Heart right ventricle (tissue), 16 donors: ENCODE measurements at regions not wholly inside any gene's neighbourhood (a gene's known extent, or its start where the extent isn't known, plus 50 kb on each side); places are given as distances from the start of the nearest gene placed in this dataset.
A peak's percentile ranks its signal among the peaks of the same experiment; 100 is the strongest.

Source experiments
- ATAC-seq, 8 donors: fragments of 200-7000 bp; cut with Tn5 transposase; one replicate each; pipeline ENCODE4 v1.9.1; 2020; ENCODE audit warnings: mild to moderate bottlenecking in 8 of 8, moderate library complexity in 8 of 8, moderate number of reproducible peaks in 1 of 8
- DNase-seq, 2 donors: peaks; one replicate each; pipeline ENCODE4 v3.0.0-alpha.2; 2020
- H3K27ac ChIP-seq, 10 donors: fragments of 200-600 bp; sonication (generic) in 2 of 10; one replicate each; pipeline versions ENCODE4 v1.5.0 to v1.8.0; 2020 to 2022; ENCODE audit warnings: mild to moderate bottlenecking in 3 of 10
- H3K27me3 ChIP-seq, 7 donors: fragments of 200-600 bp; one replicate each; pipeline ENCODE4 v1.8.0; 2021 to 2022; ENCODE audit warnings: mild to moderate bottlenecking in 2 of 7
- H3K36me3 ChIP-seq, 9 donors: fragments of 200-600 bp; sonication (generic) in 1 of 9; one replicate each; pipeline versions ENCODE4 v1.5.0 to v1.8.0; 2020 to 2022; ENCODE audit warnings: mild to moderate bottlenecking in 2 of 9
- H3K4me1 ChIP-seq, 9 donors: fragments of 200-600 bp; sonication (generic) in 1 of 9; one replicate each; pipeline versions ENCODE4 v1.5.0 to v1.8.0; 2020 to 2022; ENCODE audit warnings: mild to moderate bottlenecking in 4 of 9
- H3K4me3 ChIP-seq, 10 donors: fragments of 200-600 bp; sonication (generic) in 2 of 10; one replicate each; pipeline versions ENCODE4 v1.5.0 to v1.8.0; 2020 to 2022; ENCODE audit warnings: mild to moderate bottlenecking in 7 of 10, moderate library complexity in 2 of 10
- H3K9me3 ChIP-seq, 11 donors: fragments of 200-600 bp in 10 of 11; sonication (generic) in 2 of 11; one replicate each; pipeline versions ENCODE4 v1.5.0 to v1.8.0; 2013 to 2022; ENCODE audit warnings: mild to moderate bottlenecking in 2 of 11, control low read depth in 1 of 11, moderate library complexity in 1 of 11
- CTCF ChIP-seq, 9 donors: fragments of 200-600 bp; sonication (generic) in 2 of 9; IDR thresholded peaks; one replicate each; pipeline versions ENCODE4 v1.5.0 to v1.8.0; 2021 to 2022; ENCODE audit warnings: antibody characterized with exemption in 9 of 9, mild to moderate bottlenecking in 5 of 9, moderate library complexity in 1 of 9
- WGBS, 2 donors: extraction: QIAGEN DNeasy Blood & Tissue Kit; methylation state at CpG; one replicate each; pipeline ENCODE4 v1.1.7; 2013; ENCODE audit warnings: inconsistent platforms in 1 of 2; 5-methylcytosine and 5-hydroxymethylcytosine counted together
- intact Hi-C, 10 donors: fragments of 100-400 bp; cut with DNase I; formaldehyde crosslinking; loops; one replicate each; pipeline versions ENCODE4 v1.11.1 to v1.14.2; 2022
- donor health status: Arrhythmogenic right ventricular cardiomyopathy.
- donor health status: ischemic (EF 13 %, LVEDD 7.1; RV severe dilation, severe dysfunction).
- donor health status: healthy with polysubstance abuse.
- donor health status: DM: no; HTN: yes; CAD: no.
- donor health status: DM: no; HTN: no; CAD: no.
- donor health status: ischemic (EF 25% LVEDD 6.9; RV normal size, moderate dysfunction).
- donor health status: ischemic (EF 25% LVEDD 5.7; RV mildly dilated, moderate dysfunction).
- donor health status: healthy.
- donor health status: DM: yes; HTN: yes; CAD: no.
- donor health status: Ischemic cardiomyopathy.
- donor health status: ischemic (EF 35%, LVEDD 5.7; RV mildly dilated, moderate dysfunction).
- donor health status: nonischemic (EF 11% LVEDD 7.7; RV severe dilation, severe dysfunction).
- donor health status: DM: yes; HTN: yes; CAD: no.
- donor health status: PGD.
- donor health status: ischemic (EF 29% LVEDD 5.4; RV normal size, mild dysfunction).
- donor health status: nonischemic (EF 23%, LVEDD 6.1; RV moderate dilation, normal function).

- H3K9me3 ChIP-seq: no peaks in the 10 kb centered on the region
- no peaks in the 10 kb centered on the region for H3K36me3 ChIP-seq
- H3K27ac ChIP-seq: no peak overlapping the region
- H3K27me3 ChIP-seq: peaks cover 0 to 40% (median 21%) of the 10 kb centered on the region in 7 donors
- no peak overlapping the region for H3K4me3 ChIP-seq
- intact Hi-C loops: no loop called here
- H3K4me1 ChIP-seq: peaks cover 0 to 13% (median 0%) of the 10 kb centered on the region in 9 donors
- no peak for DNase-seq
- no peak for TF ChIP-seq CTCF (IDR thresholded peaks at IDR 0.05)
- 17 to 24% methylated on average over 6 of the region's 6 CpGs for WGBS, 2 donors
- ATAC-seq: no peak
These were observed 277.7 kb downstream of the VRK1 start for GRCh38 chr14:97074856-97075255.

GRCh38 chr14:97077253-97077653 is 280.1 kb downstream of the VRK1 start:
- peaks cover 0 to 40% (median 19%) of the 10 kb centered on the region in 7 donors for H3K27me3 ChIP-seq
- DNase-seq: peak; percentile 13 to 46
- no peak overlapping the region for H3K4me3 ChIP-seq
- H3K27ac ChIP-seq: no peak overlapping the region
- TF ChIP-seq CTCF (IDR thresholded peaks at IDR 0.05): no peak
- ATAC-seq: peak in 4 of 8 donors; percentile 64 to 82 (median 76)
- H3K4me1 ChIP-seq: peaks cover 0 to 13% (median 0%) of the 10 kb centered on the region in 9 donors
- no peaks in the 10 kb centered on the region for H3K9me3 ChIP-seq
- H3K36me3 ChIP-seq: no peaks in the 10 kb centered on the region
- intact Hi-C loops: no loop called here
- WGBS, 2 donors: 21 to 26% methylated on average over 8 of the region's 8 CpGs

GRCh38 chr14:97077687-97078086 is 280.5 kb downstream of the VRK1 start:
- no peak for ATAC-seq
- H3K27me3 ChIP-seq: peaks cover 0 to 40% (median 16%) of the 10 kb centered on the region in 7 donors
- no peak for DNase-seq
- no peak for TF ChIP-seq CTCF (IDR thresholded peaks at IDR 0.05)
- H3K9me3 ChIP-seq: peaks cover 0 to 4% (median 0%) of the 10 kb centered on the region in 11 donors
- H3K27ac ChIP-seq: no peak overlapping the region
- H3K4me1 ChIP-seq: peaks cover 0 to 13% (median 0%) of the 10 kb centered on the region in 9 donors
- H3K36me3 ChIP-seq: no peaks in the 10 kb centered on the region
- intact Hi-C loops: no loop called here
- H3K4me3 ChIP-seq: no peak overlapping the region
- WGBS, 2 donors: 86 to 91% methylated on average over 4 of the region's 4 CpGs

- Histone ChIP-seq H3K27ac (no peak overlapping the region), H3K9me3 (peaks cover 0 to 19% (median 0%) of the 10 kb centered on the region in 11 donors), H3K4me3 (no peak overlapping the region), H3K36me3 (no peaks in the 10 kb centered on the region), H3K4me1 (peaks cover 0 to 13% (median 0%) of the 10 kb centered on the region in 9 donors), H3K27me3 (peaks cover 0 to 22% (median 7%) of the 10 kb centered on the region in 7 donors)
- ATAC-seq: no peak
- TF ChIP-seq CTCF (IDR thresholded peaks at IDR 0.05): no peak
- 79 to 90% methylated on average over 2 of the region's 2 CpGs for WGBS, 2 donors
- no peak for DNase-seq
- intact Hi-C loops: no loop called here
These were observed 283.8 kb downstream of the VRK1 start for GRCh38 chr14:97080991-97081390.
